GM20000 (cell line): ENCODE measurements at regions not wholly inside any gene's neighbourhood (a gene's known extent, or its start where the extent isn't known, plus 50 kb on each side); places are given as distances from the start of the nearest gene placed in this dataset.

ENCODE experiments used
- DNase-seq: peaks from one replicate; pipeline ENCODE4 v3.0.0; 2012; ENCODE audit warnings: low spot score
- CTCF ChIP-seq: IDR thresholded peaks from 2 replicates; pipeline ENCODE4 v1.5.1; 2012; ENCODE audit warnings: mild to moderate bottlenecking, control low read depth; ENCODE audit errors: extremely low read depth, missing control alignments

GRCh38 chr13:67946131-67946530 lies 716.0 kb upstream of the PCDH9 start:
- no peak for TF ChIP-seq CTCF
- no peak for DNase-seq

GRCh38 chr13:67943116-67943515 lies 713.0 kb upstream of the PCDH9 start:
- DNase-seq: no peak
- TF ChIP-seq CTCF: no peak

- no peak for DNase-seq
- no peak for TF ChIP-seq CTCF
These were observed 705.5 kb upstream of the PCDH9 start for GRCh38 chr13:67935626-67936025.

GRCh38 chr13:67934617-67935330 lies 704.6 kb upstream of the PCDH9 start:
- TF ChIP-seq CTCF: no peak
- DNase-seq: no peak

GRCh38 chr13:67932991-67933390 lies 702.9 kb upstream of the PCDH9 start:
- DNase-seq: no peak
- TF ChIP-seq CTCF: no peak

- no peak for TF ChIP-seq CTCF
- no peak for DNase-seq
These were observed 687.3 kb upstream of the PCDH9 start for GRCh38 chr13:67917291-67917987.

GRCh38 chr13:67916650-67917049 lies 686.5 kb upstream of the PCDH9 start:
- DNase-seq: no peak
- no peak for TF ChIP-seq CTCF
